Osteocyte (in vitro differentiated cells): ENCODE measurements at regions not wholly inside any gene's neighbourhood (a gene's known extent, or its start where the extent isn't known, plus 50 kb on each side); places are given as distances from the start of the nearest gene placed in this dataset.

ENCODE experiments used
- DNase-seq: peaks from one replicate; pipeline ENCODE4 v3.0.0; 2021; ENCODE audit warnings: mixed read lengths; ENCODE audit not compliant: unreplicated experiment; ENCODE audit errors: extremely low spot score
- H3K27ac Mint-ChIP-seq: one replicate; pipeline ENCODE4 v1.8.0; 2021; ENCODE audit warnings: mild to moderate bottlenecking, mixed read lengths; ENCODE audit not compliant: unreplicated experiment
- H3K27me3 Mint-ChIP-seq: one replicate; pipeline ENCODE4 v1.8.0; 2021; ENCODE audit warnings: mixed read lengths; ENCODE audit not compliant: unreplicated experiment
- H3K36me3 Mint-ChIP-seq: one replicate; pipeline ENCODE4 v1.8.0; 2021; ENCODE audit warnings: mixed read lengths; ENCODE audit not compliant: unreplicated experiment
- H3K4me1 Mint-ChIP-seq: one replicate; pipeline ENCODE4 v1.8.0; 2021; ENCODE audit warnings: mixed read lengths; ENCODE audit not compliant: unreplicated experiment
- H3K4me3 Mint-ChIP-seq: one replicate; pipeline ENCODE4 v1.8.0; 2021; ENCODE audit warnings: mild to moderate bottlenecking, moderate library complexity, mixed read lengths; ENCODE audit not compliant: unreplicated experiment
- H3K9me3 Mint-ChIP-seq: one replicate; pipeline ENCODE4 v1.8.0; 2021; ENCODE audit warnings: mixed read lengths; ENCODE audit not compliant: unreplicated experiment
- CTCF ChIP-seq: fragments of 200-600 bp; sonication (generic); IDR thresholded peaks from 2 replicates; pipeline ENCODE4 v1.5.0; 2021; ENCODE audit warnings: antibody characterized with exemption, mild to moderate bottlenecking, moderate library complexity

- Mint-ChIP-seq H3K4me1 (no peaks in the 10 kb centered on the region), H3K27ac (no peak overlapping the region), H3K4me3 (no peak overlapping the region), H3K36me3 (no peaks in the 10 kb centered on the region), H3K9me3 (no peaks in the 10 kb centered on the region), H3K27me3 (no peaks in the 10 kb centered on the region)
- no peak for TF ChIP-seq CTCF
- DNase-seq: no peak
Measured at GRCh38 chr9:111102793-111103464, 64.7 kb upstream of the LPAR1 start.

GRCh38 chr9:111099199-111100008 lies 61.1 kb upstream of the LPAR1 start:
- no peaks in the 10 kb centered on the region for H3K9me3 Mint-ChIP-seq
- peaks cover 10% of the 10 kb centered on the region for H3K4me1 Mint-ChIP-seq

GRCh38 chr9:111098093-111098492 lies 59.8 kb upstream of the LPAR1 start:
- no peak for DNase-seq
- H3K4me1 Mint-ChIP-seq: peaks cover 16% of the 10 kb centered on the region
- no peak for TF ChIP-seq CTCF
- H3K36me3 Mint-ChIP-seq: no peaks in the 10 kb centered on the region
- H3K27me3 Mint-ChIP-seq: no peaks in the 10 kb centered on the region
- no peak overlapping the region for H3K4me3 Mint-ChIP-seq
- H3K9me3 Mint-ChIP-seq: no peaks in the 10 kb centered on the region
- no peak overlapping the region for H3K27ac Mint-ChIP-seq

More at GRCh38 chr9:111099199-111100008, 61.1 kb upstream of the LPAR1 start:
- H3K27ac Mint-ChIP-seq: no peak overlapping the region
- no peak overlapping the region for H3K4me3 Mint-ChIP-seq
- TF ChIP-seq CTCF: no peak
- no peaks in the 10 kb centered on the region for H3K36me3 Mint-ChIP-seq
- DNase-seq: no peak
- H3K27me3 Mint-ChIP-seq: no peaks in the 10 kb centered on the region

GRCh38 chr9:111096051-111096450 lies 57.8 kb upstream of the LPAR1 start:
- H3K36me3 Mint-ChIP-seq: no peaks in the 10 kb centered on the region
- no peak for TF ChIP-seq CTCF

GRCh38 chr9:111095441-111095840 lies 57.2 kb upstream of the LPAR1 start:
- Mint-ChIP-seq H3K9me3 (no peaks in the 10 kb centered on the region), H3K27me3 (no peaks in the 10 kb centered on the region), H3K4me1 (peaks cover 16% of the 10 kb centered on the region), H3K36me3 (no peaks in the 10 kb centered on the region), H3K4me3 (no peak overlapping the region), H3K27ac (no peak overlapping the region)
- no peak for TF ChIP-seq CTCF
- DNase-seq: no peak

More at GRCh38 chr9:111096051-111096450, 57.8 kb upstream of the LPAR1 start:
- no peak for DNase-seq
- Mint-ChIP-seq H3K9me3 (no peaks in the 10 kb centered on the region), H3K27ac (no peak overlapping the region), H3K4me1 (peaks cover 16% of the 10 kb centered on the region), H3K4me3 (no peak overlapping the region), H3K27me3 (no peaks in the 10 kb centered on the region)
